ENCODE measurements at regions not wholly inside any gene's neighbourhood (a gene's known extent, or its start where the extent isn't known, plus 50 kb on each side); places are given as distances from the start of the nearest gene placed in this dataset.

DNA sequence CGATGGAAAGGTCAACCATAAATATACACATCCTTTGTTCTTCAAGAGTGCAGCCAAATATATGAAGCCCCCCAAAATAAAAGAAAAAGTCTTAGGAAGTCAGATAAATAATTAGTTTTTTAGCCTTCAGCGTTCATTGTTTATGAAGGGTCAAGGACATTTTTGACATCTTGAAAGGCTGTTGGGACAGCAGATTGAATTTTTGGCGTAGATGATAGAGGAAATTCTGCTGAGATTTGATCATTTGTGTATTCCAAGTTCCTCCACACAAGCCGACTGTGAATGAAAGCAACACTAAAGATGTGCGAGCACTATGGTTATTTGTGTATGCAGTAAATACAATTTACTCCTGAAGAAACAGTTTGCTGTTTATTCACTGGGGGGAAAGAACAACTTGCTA, 177.8 kb upstream of the PARD3B start:
- Mint-ChIP-seq H3K9me3 (no peaks in the 10 kb centered on the region), H3K27ac (no peak overlapping the region)

More for the DNA sequence above, 177.8 kb upstream of the PARD3B start:
- H2BK12ac ChIP-seq (ENCODE audit: insufficient read length, low read depth, low read length), result no peak overlapping the region
- H2BK5ac ChIP-seq (ENCODE audit: insufficient read length, low read length), result no peak overlapping the region
- no peak for TF ChIP-seq CTCF (conservative IDR thresholded peaks at IDR 0.05)
- H2BK120ac ChIP-seq (ENCODE audit: low read depth, low read length, poor library complexity, severe bottlenecking), result no peak overlapping the region
- WGBS (ENCODE audit: extremely low coverage, insufficient read length, low lambda C conversion rate), result no CpG with 5 or more reads among the region's 5 CpGs
- H4K8ac ChIP-seq (replicated peaks; ENCODE audit: insufficient read length, low read depth, low read length), result no peak overlapping the region
- no peaks in the 10 kb centered on the region for H3K79me2 ChIP-seq (ENCODE audit: insufficient read depth, low read length)
- no peak overlapping the region for H3K4ac ChIP-seq (ENCODE audit: low read depth, low read length)
- H3K4me1 ChIP-seq (ENCODE audit: insufficient read depth, low read length), result 0 out of 2 replicates have a peak, but pooled peaks cover 4% of the 10 kb centered on the region
- no peak overlapping the region for H2AK5ac ChIP-seq (ENCODE audit: insufficient read length, low read length)
- H3K9me3 ChIP-seq (ENCODE audit: control insufficient read depth, low read depth, low read length), result no peaks in the 10 kb centered on the region
- H4K20me1 ChIP-seq (ENCODE audit: control insufficient read depth, insufficient read depth, insufficient read length), result no peaks in the 10 kb centered on the region
- peaks cover 13 to 16% of the 10 kb centered on the region in 2 experiments for H3K4me1 Mint-ChIP-seq
- no peak overlapping the region for H3K56ac ChIP-seq (ENCODE audit: insufficient read length, low read depth, low read length)
- H3K9ac ChIP-seq (ENCODE audit: extremely low read depth, insufficient read length, low read length), result no peak overlapping the region
- no peaks in the 10 kb centered on the region for H3K23me2 ChIP-seq (ENCODE audit: insufficient read length, low read depth, low read length, poor library complexity, severe bottlenecking)
- H3K4me2 ChIP-seq (ENCODE audit: insufficient read depth, insufficient read length, low read length), result no peak overlapping the region
- H3K79me1 ChIP-seq (ENCODE audit: insufficient read depth, low read depth, low read length, poor library complexity, severe bottlenecking), result no peaks in the 10 kb centered on the region
- no peak for DNase-seq
- no peak overlapping the region for H4K5ac ChIP-seq (ENCODE audit: insufficient read length, low read depth, low read length)
- H3K27me3 Mint-ChIP-seq (ENCODE audit: low read depth), result no peaks in the 10 kb centered on the region
- no peaks in the 10 kb centered on the region for H3K27me3 ChIP-seq (ENCODE audit: insufficient read depth, low read length)
- no peak overlapping the region for H2BK20ac ChIP-seq (ENCODE audit: low read depth, low read length, poor library complexity, severe bottlenecking)
- no peak overlapping the region for H3K23ac ChIP-seq (ENCODE audit: insufficient read length, low read depth, low read length)
- H3K14ac ChIP-seq (ENCODE audit: insufficient read depth, low read length), result no peak overlapping the region
- no peak overlapping the region for H2AFZ ChIP-seq (ENCODE audit: low read length)
- no peak overlapping the region for H3K27ac ChIP-seq (ENCODE audit: insufficient read length, low read depth, low read length)
- no peak overlapping the region for H3K4me3 Mint-ChIP-seq
- H3T11ph ChIP-seq (ENCODE audit: low read length), result no peak overlapping the region
- no peaks in the 10 kb centered on the region for H3K36me3 Mint-ChIP-seq (ENCODE audit: insufficient read depth in 1 of 3, low read depth in 3 of 3)
- no peak overlapping the region for H2BK15ac ChIP-seq (ENCODE audit: low read depth, low read length)
- no peak overlapping the region for H4K91ac ChIP-seq (ENCODE audit: insufficient read length, low read depth, low read length)
- H3K18ac ChIP-seq (ENCODE audit: insufficient read length, low read depth, low read length), result no peak overlapping the region

All from H9 (cell line).